Stimulated activated CD8-positive, alpha-beta memory T cell treated with anti-CD3 and anti-CD28 coated beads, Interleukin-4, amount 100 ng/mL, for 4 hours (primary cell): ENCODE measurements at regions not wholly inside any gene's neighbourhood (a gene's known extent, or its start where the extent isn't known, plus 50 kb on each side); places are given as distances from the start of the nearest gene placed in this dataset.

Experiments used
- DNase-seq, 2 donors: peaks; one replicate each; pipeline ENCODE4 v3.0.0-alpha.2; 2020; ENCODE audit warnings: low read depth in 2 of 2, low spot score in 1 of 2

DNA sequence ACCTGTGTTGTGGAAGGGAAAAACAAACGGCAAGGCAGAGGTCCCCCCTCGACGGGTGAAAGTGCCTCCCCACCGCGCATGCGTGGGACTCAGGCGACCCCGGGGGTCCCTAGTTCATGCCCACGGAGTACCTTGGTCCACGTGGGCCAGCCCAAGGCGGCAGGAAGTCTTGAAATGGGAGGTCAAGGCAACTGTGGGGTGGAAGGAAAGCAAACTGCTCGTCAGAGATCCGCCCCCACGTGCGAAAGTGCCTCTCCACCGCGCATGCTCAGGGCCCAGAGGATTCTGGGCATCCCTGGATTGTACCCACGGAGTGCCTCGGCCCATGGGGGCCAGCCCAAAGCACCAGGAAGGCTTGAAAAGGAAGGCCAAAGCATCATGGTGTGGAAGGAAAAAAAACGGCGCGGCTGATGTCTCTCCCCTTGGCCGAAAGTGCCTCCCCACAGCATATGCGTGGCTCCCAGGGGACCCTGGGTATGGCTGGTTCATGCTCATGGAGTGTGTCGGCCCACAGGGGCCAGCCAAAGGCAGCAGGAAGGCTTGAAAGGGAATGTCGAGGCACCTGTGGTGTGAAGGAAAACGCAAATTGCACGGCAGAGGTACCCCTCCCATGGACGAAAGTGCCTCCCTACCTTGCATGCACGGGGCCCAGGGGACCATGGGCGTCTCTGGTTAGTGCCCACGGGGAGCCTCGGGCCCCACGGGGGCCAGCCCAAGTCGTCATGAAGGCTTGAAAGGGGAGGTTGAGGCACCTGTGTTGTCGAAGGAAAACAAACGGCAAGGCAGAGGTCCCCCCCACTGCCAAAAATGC, 369.7 kb downstream of the ALG10 start:
- DNase-seq: no peak

DNA sequence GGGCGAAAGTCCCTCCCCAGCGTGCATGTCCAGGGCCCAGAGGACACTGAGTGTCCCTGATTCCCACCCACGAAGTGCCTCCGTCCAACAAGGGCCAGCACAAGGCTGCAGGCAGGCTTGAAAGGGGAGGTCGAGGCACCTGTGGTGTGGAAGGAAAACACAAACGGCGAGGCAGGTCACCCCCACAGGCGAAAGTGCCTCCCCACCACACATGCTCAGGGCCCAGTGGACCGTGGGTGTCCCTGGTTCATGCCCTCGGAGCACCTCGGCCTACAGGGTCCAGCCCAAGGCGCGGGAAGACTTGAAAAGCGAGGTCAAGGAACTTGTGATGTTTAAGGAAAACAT, 370.4 kb downstream of the ALG10 start:
- DNase-seq: no peak

DNA sequence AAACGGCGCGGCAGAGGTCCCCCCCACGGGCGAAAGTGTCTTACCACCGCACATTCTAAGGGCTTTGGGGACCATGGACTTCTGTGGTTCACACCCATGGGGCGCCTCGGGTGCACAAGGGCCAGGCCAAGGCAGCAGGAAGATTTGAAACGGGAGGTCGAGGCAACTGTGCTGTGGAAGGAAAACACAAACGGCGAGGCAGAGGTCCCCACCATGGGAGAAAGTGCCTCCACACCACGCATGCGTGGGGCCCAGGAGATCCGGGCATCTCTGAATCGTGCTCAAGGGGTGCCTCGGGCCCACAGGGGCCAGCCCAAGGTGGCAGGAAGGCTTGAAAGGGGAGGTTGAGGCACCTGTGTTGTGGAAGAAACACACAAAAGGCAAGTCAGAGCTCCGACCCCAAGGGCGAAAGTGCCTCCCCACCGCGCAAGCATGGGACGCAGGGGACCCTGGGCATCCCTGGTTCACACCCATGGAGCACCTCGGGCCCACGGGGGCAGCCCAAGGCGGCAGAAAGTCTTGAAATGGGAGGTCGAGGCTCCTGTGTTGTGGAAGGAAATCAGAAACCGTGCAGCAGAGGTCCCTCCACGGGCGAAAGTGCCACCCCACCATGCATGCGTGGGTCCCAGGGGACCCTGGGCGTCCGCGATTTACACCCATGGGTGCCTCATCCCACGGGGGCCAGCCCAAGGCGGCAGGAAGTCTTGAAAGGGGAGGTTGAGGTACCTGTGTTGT, 371.0 kb downstream of the ALG10 start:
- DNase-seq: no peak

DNA sequence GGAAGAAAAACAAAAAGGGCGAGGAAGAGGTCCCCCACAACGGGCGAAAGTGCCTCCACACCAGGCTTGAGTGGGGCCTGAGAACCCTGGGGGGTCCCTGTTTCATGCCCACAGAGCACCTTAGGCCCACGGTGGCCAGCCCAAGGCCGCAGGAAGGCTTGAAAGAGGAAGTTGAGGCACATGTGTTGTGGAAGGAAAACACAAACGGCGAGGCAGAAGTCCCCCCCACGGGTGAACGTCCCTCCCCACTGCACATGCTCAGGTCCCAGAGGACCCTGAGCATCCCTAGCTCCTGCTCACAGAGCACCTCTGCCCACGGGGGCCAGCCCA, 371.5 kb downstream of the ALG10 start:
- no peak for DNase-seq

DNA sequence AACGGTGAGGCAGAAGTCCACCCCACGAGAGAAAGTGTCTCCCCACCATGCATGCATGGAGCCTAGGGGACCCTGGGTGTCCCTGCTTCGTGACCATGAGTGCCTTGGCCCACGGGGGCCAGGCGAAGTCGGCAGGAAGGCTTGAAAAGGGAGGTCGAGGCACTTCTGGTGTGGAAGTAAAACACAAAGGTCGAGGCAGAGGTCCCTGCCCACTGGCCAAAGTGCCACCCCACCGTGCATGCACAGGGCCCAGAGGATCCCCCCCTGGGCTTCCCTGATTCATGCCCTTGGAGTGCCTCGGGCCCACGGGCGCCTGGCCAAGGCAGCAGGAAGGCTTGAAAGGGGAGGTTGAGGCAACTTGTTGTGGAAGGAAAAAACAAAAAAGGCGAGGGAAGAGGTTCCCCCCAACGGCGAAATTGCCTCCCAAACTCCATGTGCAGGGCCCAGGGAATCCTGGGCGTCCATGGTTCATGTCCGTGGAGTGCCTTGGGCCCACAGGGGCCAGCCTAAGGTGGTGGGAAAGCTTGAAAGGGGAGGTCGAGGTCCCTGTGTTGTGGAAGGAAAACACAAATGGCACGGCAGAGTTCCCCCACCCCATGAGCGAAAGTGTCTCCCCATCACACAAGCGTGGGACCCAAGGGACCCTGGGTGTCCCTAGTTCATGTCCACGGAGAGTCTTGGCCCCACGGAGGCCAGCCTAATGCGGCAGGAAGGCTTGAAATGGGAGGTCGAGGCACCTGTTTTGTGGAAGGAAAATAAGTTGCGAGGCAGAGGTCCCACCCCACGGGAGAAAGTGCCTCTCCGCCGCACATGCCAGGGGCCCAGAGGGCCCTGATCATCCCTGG, 372.1 kb downstream of the ALG10 start:
- DNase-seq: no peak

DNA sequence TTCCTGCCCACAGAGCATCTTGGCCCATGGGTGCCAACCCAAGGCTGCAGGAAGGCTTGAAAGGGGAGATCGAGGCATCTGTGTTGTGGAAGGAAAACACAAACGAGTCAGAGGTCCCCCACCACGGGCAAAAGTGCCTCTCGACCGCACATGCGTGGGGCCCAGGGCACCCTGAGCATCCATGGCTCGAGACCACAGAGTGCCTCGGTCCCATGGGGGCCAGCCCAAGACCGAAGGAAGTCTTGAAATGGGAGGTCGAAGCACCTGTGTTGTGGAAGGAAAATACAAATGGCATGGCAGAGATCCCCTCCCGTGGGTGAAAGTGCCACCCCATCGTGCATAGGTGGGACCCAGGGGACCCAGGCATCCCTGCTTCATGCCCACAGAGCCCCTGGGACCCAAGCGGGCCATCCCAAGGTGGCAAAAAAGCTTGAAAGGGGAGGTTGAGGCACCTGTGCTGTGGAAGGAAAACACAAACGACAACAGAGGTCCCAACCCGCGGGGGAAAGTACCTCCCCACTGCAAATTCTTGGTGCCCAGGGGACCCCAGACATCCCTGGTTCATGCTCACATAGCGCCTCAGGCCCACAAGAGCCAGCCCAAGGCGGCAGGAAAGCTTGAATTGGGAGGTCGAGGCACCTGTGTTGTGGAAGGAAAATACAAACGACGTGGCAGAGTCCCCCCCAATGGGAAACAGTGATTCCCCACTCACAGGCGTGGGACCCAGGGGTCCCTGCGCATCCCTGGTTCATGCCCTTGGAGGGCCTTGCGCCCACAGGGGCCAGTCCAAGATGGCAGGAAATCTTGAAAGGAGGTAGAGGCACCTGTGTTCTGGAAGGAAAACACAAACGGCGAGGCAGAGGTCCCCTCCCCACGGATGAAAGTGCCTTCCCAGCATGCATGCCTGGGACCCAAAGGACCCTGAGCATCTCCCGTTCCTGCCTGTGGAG, 373.0 kb downstream of the ALG10 start:
- DNase-seq: no peak

DNA sequence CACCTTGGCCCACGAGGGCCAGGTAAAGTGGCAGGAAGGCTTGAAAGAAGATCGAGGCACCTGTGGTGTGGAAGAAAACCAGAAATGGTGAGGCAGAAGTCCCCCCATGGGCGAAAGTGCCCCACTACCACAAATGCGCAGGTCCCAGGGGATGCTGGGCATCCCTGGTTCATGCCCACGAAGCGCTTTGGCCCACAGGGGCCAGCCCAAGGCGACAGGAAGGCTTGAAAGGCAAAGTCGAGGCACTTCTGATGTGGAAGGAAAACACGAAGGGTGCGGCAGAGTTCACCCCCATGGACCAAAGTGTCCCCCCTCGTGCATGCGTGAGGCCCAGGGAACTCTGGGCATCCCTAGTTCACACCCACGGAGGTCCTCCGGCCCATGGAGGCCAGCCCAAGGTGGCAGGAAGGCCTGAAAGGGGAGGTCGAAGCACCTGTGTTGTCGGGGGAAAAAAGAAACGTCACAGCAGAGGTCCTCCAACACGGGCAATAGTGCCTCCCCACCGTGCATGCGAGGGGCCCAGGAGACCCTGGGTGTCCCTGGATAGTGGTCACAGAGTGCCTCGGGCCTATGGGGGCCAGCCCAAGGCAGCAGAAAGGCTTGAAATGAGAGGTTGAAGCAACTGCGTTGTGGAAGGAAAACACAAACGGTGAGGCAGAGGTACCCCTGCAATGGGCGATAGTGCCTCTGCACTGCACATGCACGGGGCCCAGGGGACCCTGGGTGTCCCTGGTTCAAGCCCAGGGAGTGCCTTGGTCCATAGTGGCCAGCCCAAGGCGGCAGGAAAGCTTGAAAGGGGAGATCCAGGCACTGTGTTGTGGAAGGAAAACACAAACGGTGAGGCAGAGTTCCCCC, 373.9 kb downstream of the ALG10 start:
- DNase-seq: no peak

DNA sequence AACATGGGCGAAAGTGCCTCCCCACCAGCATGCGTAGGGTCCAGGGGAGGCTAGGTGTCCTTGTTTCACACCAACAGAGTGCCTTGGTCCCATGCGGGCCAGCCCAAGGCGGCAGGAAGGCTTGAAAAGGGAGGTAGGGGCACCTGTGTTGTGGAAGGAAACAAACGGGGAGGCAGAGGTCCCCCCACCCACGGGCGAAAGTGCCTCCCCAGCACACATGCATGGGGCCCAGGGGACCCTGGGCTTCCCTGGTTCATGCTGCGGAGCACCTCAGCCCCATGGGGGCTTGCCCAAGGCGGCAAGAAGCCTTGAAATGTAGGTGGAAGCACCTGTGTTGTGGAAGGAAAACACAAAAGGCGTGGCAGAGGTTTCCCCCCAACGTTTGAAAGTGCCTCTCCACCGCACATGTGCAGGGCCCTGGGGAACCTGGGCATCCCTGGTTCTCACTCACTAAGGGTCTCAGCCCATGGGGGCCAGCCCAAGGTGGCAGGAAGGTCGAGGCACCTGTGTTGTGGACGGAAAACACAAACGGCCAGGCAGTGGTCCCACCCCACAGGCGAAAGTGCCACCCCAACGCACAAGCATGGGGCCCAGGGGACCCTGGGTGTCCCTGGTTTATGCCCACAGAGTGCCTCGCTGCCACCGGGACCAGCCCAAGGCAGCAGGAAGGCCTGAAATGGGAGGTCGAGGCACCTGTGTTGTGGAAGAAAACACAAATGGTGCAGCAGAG, 374.7 kb downstream of the ALG10 start:
- DNase-seq: no peak

DNA sequence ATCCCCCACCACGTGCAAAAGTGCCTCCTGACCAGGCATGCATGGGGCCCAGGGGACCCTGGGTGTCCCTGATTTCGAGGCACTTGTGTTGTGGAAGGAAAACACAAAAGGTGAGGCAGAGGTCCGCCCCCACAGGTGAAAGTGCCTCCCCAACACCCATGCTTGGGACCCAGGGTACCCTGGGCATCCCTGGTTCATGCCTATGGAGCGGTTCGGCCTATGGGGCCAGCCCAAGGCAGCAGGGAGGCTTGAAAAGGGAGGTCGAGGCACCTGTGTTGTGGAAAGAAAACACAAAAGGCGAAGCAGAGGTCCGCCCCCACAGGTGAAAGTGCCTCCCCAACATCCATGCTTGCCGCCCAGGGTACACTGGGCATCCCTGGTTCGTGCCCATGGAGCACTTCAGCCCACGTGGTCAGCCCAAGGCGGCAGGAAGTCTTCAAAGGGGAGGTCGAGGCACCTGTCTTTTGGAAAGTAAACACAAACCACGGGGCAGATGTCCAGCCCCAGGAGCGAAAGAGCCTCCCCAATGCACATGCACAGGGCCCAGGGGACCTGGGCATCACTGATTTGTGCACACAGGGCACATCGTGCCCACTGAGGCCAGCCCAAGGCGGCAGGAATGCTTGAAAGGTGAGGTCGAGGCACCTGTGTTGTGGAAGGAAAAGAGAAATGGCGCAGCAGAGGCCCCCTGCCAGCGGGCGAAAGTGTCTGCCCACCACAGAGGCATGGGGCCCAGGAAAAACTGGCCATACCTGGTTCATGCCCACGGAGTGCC, 375.5 kb downstream of the ALG10 start:
- DNase-seq: no peak

DNA sequence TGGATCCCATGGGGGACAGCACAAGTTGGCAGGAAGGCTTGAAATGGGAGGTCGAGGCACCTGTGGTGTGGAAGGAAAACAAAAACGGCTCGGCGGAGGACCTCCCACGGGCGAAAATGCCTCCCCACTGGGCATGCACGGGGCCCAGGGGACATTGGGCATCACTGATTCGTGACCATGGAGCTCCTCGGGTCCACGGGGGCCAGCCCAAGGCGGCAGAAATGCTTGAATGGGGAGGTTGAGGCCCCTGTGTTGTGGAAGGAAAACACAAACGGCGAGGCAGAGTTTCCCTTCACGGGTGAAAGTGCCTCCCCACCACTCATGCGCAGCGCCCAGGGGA, 376.0 kb downstream of the ALG10 start:
- DNase-seq: no peak

DNA sequence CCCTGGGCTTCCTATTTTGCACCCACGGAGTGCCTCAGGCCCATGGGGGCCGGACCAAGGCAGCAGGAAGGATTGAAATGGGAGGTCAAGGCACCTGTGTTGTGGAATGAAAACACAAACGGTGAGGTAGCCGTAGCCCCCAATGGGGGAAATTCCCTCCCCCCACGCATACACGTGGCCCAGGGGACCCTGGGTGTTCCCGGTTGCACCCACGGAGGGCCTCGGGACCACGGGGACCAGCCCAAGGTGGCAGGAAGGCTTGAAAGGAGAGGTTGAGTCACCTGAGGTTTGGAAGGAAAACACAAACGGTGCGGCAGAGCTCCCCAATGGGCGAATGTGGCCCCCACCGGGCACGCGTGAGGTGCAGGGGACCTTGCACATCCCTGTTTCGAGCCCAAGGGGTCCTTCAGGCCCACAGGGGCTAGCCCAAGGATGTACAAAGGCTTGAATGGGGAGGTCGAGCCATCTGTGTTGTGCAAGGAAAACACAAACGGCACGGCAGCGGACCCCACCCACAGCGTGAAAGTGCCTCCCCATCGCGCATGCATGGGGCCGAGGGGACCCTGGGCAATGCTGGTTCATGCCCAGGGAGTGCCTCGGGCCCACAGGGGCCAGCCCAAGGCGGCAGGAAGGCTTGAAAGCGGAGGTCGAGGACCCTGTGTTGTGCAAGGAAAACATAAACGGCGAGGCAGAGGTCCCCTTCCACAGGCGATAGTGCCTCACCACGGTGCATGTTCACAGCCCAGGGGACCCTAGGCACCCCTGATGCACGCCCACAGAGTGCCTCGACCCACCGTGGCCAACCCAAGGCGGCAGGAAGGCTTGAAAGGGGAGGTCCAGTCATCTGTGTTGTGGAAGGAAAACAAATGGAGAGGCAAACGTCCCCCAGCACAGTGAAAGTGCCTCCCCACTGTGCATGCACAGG, 376.7 kb downstream of the ALG10 start:
- no peak for DNase-seq

DNA sequence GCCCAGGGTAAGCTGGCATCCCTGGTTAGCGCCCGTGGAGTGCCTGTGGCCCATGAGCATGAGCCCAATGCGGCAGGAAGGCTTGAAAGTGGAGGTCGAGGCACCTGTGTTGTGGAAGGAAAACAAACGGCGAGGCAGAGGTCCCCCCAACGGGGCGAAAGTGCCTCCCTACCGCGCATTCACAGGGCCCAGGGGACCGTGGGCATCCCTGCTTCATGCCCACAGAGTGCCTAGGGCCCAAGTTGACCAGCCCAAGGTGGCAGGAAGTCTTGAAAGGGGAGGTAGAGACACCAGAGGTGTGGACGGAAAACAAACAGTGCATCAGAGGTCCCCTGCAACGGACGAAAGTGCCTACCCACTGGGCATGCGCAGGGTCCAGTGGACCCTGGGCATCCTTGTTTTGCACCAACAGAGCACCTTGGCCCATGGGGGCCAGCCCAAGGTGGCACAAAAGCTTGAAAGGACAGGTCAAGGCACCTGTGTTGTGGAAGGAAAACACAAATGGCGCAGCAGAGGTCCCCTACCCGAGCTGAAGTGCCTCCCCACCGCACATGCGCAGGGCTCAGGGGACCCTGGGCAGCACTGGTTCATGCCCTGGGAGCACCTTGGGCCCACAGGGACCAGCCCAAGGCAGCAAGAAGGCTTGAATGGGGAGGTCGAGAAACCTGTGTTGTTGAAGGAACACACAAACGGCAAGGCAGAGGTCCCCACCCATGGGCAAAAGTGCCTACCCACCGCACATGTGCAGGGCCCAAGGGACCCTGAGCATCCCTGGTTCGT, 377.5 kb downstream of the ALG10 start:
- no peak for DNase-seq

DNA sequence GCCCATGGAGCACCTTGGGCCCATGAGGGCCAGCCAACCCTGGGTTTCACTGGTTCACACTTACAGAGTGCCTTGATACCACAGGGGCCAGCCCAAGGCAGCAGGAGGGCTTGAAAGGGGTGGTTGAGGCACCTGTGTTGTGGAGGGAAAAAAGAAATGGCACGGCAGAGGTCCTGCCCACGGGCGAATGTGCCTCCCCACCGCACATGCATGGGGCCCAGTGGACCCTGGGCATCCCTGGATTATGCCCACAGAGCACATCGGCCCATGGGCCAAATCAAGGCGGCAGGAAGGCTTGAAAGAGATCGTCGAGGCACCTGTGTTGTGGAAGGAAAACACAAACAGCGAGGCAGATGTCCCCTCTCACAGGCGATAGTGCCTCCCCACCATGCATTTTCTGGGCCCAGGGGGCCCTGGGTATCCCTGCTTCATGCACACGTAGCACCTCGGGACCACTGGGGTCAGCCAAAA, 378.1 kb downstream of the ALG10 start:
- no peak for DNase-seq

DNA sequence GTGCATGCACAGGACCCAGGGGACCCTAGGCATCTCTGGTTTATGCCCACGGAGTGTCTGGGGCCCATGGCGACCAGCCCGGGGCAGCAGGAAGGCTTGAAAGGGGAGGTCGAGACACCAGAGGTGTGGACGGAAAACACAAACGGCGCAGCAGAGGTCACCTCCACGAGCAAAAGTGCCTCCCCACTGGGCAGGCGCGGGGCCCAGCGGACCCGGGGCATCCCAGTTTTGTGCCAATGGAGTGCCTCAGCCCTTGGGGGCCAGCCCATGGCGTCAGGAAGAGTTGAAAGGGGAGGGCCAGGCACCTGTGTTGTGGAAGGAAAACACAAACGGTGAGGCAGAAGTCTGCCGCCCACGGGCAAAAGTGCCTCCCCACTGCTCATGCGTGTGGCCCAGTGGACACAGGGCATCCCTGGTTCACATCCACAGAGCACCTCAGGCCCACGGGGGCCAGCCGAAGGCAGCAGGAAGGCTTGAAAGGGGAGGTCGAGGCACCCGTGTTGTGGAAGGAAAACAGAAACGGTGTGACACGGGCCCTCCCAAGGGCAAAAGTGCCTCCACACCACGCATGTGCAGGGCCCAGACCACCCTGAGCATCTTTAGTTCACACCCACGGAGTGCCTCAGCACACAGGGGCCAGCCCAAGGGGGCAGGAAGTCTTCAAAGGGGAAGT, 378.8 kb downstream of the ALG10 start:
- DNase-seq: no peak

DNA sequence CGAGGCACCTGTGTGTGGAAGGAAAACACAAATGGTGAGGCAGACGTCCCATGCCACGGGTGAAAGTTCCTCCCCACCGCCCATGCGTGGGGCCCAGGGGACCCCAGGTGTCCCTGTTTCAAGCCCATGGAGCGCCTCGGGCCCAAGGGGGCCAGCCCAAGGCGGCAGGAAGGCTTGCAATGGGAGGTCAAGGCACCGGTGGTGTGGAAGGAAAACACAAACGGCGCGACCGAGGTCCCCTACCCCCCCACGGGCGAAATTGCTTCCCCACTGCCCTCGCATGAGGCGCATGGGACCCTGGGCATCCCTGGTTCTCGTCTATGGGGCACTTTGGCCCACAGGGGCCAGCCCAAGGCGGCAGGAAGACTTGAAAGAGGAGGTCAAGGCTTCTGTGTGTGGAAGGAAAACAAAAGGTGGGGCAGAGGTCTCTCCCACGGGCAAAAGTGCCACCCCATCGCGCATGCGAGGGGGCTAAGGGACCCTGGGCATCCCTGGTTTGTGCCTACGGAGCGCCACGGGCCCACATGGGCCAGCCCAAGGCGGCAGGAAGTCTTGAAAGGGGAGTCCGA, 379.4 kb downstream of the ALG10 start:
- DNase-seq: no peak
